ENCODE measurements at regions not wholly inside any gene's neighbourhood (a gene's known extent, or its start where the extent isn't known, plus 50 kb on each side); places are given as distances from the start of the nearest gene placed in this dataset.

DNA sequence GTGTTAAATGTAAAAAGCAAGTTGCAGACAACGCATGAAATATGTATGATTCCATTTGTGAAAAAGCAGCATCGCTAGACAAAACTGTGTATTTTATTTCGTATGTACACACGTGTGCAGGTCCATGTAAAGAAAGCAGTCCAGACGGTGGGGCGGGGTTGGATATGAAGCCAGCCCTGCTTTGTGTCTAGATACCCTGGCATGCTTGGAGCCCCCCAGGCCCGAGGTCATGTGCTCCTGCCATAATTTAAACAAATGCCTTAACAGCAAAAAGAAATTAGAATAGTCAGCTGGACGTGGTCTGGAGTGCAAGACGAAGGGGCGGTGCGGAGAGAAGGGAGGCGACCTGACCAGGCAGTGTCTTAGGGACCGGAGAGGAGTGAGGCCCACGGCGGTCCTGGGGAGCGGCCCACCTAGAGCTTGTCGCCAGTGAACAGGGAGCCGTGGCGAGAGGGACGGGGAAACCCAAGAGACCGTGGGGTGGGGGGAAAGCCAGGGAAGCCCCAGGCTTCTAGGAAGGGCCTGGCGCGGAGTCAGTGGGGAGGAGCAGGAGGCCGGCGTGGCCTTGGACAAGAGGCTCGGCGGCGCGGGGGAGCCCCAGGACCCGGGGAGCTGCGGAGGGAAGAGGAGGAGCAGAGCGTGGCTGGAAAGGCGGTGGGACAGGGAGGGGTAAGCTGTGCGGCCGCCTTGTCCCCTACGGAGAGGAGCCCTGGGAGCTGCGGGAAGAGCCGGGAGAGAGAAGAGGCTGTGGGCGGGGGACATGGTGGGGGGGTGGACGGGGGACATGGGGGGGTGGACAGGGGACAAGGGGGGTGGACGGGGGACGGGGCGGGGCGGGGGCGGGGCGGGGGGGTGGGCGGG is 118.5 kb upstream of the C14orf180 start:
- WGBS (ENCODE audit: insufficient coverage), result 27% methylated on average over 32 of the region's 47 CpGs
- no peaks in the 10 kb centered on the region for H3K36me3 Mint-ChIP-seq

More for the DNA sequence above, 118.5 kb upstream of the C14orf180 start:
- DNase-seq, result no peak
- no peak overlapping the region for H3K27ac ChIP-seq (ENCODE audit: low read depth in 1 of 2, low read length in 2 of 2)
- peak overlapping the region in 1 of 2 donors; percentile 64 for H3K4me3 Mint-ChIP-seq
- no peak overlapping the region for H3K9ac ChIP-seq (ENCODE audit: insufficient read depth, low read length, poor library complexity, severe bottlenecking)
- peaks cover 40 to 56% (median 49%) of the 10 kb centered on the region in 3 donors for H3K27me3 Mint-ChIP-seq (ENCODE audit: low read depth in 3 of 3)
- no peak for TF ChIP-seq CTCF (IDR thresholded peaks at IDR 0.05)
- peaks cover 0 to 7% of the 10 kb centered on the region in 2 donors for H3K9me3 ChIP-seq (replicated peaks in 1 of 2; ENCODE audit: control insufficient read depth in 1 of 2, insufficient read depth in 1 of 2, low read length in 2 of 2)
- intact Hi-C loops (cut with micrococcal nuclease), result no loop called here
- H3K79me2 ChIP-seq (ENCODE audit: insufficient read depth, low read length), result no peaks in the 10 kb centered on the region
- no peaks in the 10 kb centered on the region for H4K20me1 ChIP-seq (ENCODE audit: insufficient read depth, low read length)
- no peaks in the 10 kb centered on the region for H3K36me3 ChIP-seq (replicated peaks in 1 of 2; ENCODE audit: control insufficient read depth in 1 of 2, insufficient read depth in 2 of 2, low read length in 2 of 2)
- H3K4me1 Mint-ChIP-seq, result no peaks in the 10 kb centered on the region
- H3K27ac Mint-ChIP-seq, result no peak overlapping the region
- no peak overlapping the region for H2AFZ ChIP-seq (ENCODE audit: insufficient read depth, low read depth, low read length, poor library complexity, severe bottlenecking)
- peaks cover 32 to 34% of the 10 kb centered on the region in 2 donors for H3K27me3 ChIP-seq (ENCODE audit: control insufficient read depth in 2 of 2, insufficient read depth in 2 of 2, low read length in 2 of 2)
- H3K4me1 ChIP-seq (ENCODE audit: control insufficient read depth in 1 of 2, insufficient read depth in 2 of 2, low read length in 2 of 2), result no peaks in the 10 kb centered on the region
- no peak overlapping the region for H3K4me2 ChIP-seq (replicated peaks; ENCODE audit: extremely low read depth, low read length, poor library complexity, severe bottlenecking)
- H3K4me3 ChIP-seq (replicated peaks in 1 of 3; ENCODE audit: low read depth in 2 of 3, low read length in 3 of 3), result no peak overlapping the region
- H3K9me3 Mint-ChIP-seq, result peaks cover 0 to 5% (median 0%) of the 10 kb centered on the region in 7 donors

Data from CD14-positive monocyte (primary cell).